Left ventricle myocardium superior (tissue), 1 donor: ENCODE measurements at regions not wholly inside any gene's neighbourhood (a gene's known extent, or its start where the extent isn't known, plus 50 kb on each side); places are given as distances from the start of the nearest gene placed in this dataset.
A peak's percentile ranks its signal among the peaks of the same experiment; 100 is the strongest.
"Not testable (repeated sequence)": the region's sequence is repeated elsewhere in the genome, so short reads cannot be mapped to it uniquely, and the experiment has no call there.

ENCODE experiments used
- ATAC-seq: fragments of 200-7000 bp; cut with Tn5 transposase; one replicate; pipeline ENCODE4 v1.9.1; 2020; ENCODE audit warnings: mild to moderate bottlenecking, moderate library complexity
- DNase-seq: peaks from one replicate; pipeline ENCODE4 v3.0.0-alpha.2; 2020
- intact Hi-C: fragments of 100-400 bp; cut with micrococcal nuclease; formaldehyde crosslinking; loops from one replicate; pipeline ENCODE4 v1.11.0; 2022
- donor health status: DM: no; HTN: yes; CAD: no; lungs with severe emphysema.

DNA sequence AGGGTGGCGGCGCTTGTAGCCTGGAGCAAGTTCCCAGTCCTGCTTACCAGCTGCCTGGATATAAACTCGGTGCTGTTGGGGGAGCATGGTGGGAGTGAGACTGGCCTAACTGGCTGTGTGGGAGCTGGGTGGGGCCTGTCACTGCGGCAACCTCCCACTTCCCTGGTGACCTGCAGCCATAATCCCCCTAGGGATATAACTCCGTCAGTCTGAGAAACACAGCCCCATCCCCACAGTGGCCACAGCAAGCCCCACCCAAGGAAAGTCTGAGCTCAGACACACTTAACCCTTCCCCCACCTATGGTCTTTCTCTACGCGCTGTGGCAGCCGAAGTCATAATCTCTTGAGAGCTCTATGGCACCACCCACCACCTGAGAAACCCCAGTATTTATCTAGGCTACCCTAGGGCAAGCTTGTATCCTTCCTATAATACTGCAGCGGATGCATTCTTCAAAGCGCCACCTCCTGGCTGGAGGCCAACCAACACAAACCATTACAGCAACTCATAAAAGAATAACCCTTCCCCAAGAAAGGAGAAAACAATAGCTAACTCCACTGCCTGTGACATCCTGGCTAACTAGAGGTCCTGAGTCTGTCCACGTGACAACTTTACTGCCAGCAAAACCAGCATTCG, 57.4 kb downstream of the ZNF648 start:
- peak; percentile 55 for DNase-seq
- peak; percentile 67 for ATAC-seq
- intact Hi-C loops = no loop called here

DNA sequence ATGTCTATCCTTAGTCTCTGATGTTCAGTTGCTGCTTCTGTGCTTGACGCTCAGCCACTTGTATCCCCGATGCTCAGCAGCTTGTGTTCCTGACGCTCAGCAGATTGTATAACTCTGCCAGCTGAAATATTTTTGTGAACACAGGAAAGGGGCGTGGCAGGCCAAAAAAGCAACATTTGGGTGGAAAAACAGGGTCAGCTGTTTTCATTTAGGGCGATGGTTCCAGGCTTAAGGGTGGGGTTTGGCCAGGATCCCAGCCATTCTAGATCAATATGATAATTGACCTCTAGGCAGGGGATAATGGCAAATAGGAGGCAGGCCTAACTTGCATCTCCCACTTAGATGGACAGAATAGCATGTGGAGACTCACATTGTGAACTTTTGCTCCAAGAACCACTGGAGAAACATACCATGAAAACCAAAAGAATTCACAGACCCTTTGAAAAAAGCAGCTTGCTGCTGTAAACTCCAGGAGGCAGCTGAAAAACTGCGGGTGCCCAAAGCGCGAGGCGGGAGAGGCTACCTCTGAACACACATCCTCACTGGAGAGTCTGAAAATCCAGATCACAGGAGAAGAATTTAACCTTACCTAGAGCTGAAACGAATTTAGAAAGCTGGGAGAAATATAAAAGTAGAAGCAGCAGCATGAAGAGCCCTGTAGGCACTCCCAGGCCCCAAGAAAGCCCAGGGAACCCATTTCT, 58.3 kb downstream of the ZNF648 start:
- ATAC-seq = peak; percentile 56
- DNase-seq = no peak
- intact Hi-C loops = no loop called here

DNA sequence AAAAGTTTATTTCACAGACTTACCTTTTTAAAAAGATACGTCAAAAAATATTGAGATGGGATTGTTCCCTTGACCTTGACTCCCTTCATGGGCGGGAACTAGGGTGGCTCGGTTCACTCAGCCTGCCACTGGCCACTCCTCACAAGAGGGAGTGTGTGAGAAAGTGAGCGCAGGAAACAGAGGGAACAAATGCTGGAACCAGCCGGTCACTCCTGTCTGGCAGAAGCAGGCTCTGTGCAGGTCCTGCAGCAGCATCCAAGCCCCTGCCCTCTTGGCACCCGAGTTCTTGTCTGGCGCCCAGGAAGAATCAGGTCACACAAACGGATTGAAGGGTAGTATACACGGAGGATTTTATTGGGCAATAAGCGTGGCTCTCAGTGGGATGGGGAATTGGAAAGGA, 58.9 kb downstream of the ZNF648 start:
- intact Hi-C loops = no loop called here
- ATAC-seq = peak; percentile 35
- no peak for DNase-seq

DNA sequence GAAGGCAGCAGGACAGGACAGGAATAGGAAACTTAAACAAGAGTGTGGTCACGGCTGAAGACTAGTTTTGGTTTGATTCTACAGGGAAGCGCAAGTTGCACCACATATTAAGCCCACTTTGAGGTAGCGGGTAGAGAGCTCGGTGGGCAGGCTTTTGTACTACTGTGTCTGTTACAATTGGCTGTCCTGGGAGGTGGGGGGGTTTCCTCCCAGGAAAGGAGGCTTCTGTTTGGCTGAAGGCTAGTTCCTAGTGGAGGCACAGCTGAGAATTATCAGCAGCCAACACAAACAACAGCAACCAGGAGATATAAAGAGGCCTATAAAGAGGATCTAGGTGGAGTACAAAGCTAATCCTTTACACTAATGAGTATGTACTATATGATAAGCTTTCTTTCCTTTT, 62.7 kb downstream of the ZNF648 start:
- no peak for ATAC-seq
- intact Hi-C loops = no loop called here
- no peak for DNase-seq

- ATAC-seq = no peak
- DNase-seq = no peak
- intact Hi-C loops = no loop called here
These were observed 69.4 kb downstream of the ZNF648 start for GRCh38 chr1:181992072-181992471.

DNA sequence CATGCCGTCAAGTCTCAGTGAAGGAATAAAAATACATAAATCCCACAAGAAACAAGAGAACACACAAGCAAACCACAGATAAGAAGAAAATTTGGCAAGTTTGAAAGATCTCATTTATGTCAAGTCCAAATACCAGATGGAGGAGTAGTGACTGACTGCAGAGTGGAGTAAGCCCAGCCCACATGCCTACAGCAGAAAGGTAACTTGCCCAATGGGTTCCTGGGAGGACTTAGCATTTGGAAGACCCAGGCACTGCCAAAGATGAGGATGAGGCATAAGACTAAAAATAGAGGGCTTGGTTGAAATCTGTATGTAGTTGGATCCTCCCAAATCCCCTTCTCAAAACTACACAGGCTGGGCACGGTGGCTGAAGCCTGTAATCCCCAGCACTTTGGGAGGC, 70.8 kb downstream of the ZNF648 start:
- no peak for ATAC-seq
- no peak for DNase-seq
- intact Hi-C loops = no loop called here

GRCh38 chr1:181989261-181989920, 72.1 kb downstream of the ZNF648 start:
- ATAC-seq = no peak
- intact Hi-C loops = no loop called here
- no peak for DNase-seq

DNA sequence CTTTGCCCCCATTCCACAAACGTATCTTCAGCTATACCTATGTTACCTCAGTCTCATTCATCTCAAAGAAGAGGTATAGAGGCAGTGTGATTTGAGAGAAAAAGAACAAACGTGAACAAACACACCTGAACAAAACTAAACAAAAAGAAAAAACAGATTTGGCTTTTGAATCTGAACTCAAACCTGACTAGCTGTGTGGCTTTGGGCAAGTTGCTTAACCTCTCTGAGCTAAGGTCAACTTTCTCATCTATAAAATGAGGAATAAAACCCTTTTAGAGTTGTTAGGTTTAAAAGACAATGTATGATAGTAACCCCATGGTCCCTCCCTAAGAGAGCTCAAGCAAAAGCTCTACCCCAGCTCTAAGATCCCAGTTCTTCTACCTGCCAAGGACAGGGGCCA, 73.5 kb downstream of the ZNF648 start:
- ATAC-seq = no peak
- intact Hi-C loops = no loop called here
- DNase-seq = no peak

DNA sequence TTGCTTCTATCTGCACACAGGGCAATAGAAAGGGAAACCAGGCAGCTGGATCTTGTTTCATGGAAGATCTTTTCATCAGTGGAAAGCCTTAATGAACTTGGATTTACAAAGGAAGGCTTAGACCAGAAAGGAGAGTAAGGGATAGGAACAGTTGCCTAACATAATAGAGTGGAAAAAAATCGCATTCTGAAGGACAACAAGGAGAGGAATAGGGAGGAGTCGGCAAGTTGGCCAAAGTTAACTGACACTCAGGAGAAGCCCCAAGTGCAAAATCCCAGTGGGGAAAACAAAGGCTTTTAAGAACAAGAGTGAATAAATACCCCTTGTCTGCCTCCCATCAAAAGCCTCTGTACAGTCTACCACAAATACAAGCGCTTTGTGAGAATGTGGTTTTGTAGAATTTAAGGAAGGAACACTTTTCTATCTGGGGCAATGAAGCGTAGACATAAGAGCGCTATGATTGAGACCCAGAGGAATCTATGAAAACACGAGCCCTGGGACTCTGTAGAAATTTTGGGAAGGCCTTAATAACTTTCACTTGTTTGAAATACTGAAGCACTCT, 74.1 kb downstream of the ZNF648 start:
- DNase-seq (no peak), ATAC-seq (no peak)
- intact Hi-C loops = no loop called here

DNA sequence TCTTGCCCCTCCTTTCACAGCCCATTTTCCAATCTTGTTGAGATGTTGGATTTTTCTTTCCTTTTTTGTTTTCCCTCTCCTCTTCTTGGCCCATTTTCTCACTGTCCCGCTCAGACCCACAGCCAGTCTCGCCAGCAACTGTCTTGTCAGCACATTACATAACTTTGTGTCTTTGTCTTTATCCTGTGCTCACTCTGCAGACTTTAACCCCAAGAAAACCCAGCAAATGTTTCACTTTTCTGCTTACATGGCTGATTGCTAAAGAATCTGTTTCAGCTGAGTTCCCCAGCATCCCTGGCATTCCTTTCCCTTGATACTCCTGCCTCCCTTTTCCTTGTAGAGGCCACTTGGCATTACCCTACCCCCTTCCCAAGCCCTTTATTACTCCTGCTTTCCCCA, 74.6 kb downstream of the ZNF648 start:
- DNase-seq = no peak

GRCh38 chr1:181985936-181986906, 75.3 kb downstream of the ZNF648 start:
- ATAC-seq (no peak), DNase-seq (no peak)
- intact Hi-C loops = no loop called here

More for the DNA sequence above, 74.6 kb downstream of the ZNF648 start:
- intact Hi-C loops = no loop called here
- no peak for ATAC-seq

- intact Hi-C loops = no loop called here
- no peak for DNase-seq
- no peak for ATAC-seq
These were observed 76.2 kb downstream of the ZNF648 start for GRCh38 chr1:181985281-181985680.

- no peak for DNase-seq
- ATAC-seq = no peak
- intact Hi-C loops = no loop called here
These were observed 77.5 kb downstream of the ZNF648 start for GRCh38 chr1:181984006-181984405.

DNA sequence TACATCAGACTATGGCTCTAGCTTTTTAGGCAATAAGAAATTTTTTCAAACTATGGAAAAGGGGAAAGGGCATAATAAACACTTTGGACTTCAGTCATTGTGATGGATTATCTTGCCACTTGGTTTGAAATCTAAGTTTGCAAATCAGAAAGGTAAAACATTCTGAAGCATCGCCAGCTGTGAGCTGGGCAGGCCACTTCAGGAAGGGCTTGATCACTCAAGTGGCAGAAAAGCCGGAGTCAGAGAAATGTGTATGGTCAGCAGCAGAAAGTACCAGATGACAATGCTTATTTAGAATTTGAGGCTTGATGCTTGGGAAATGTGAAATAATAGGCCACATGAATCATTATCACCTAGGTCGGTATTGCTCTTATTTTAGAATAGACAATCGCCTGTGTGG, 79.7 kb downstream of the ZNF648 start:
- DNase-seq = no peak
- intact Hi-C loops = no loop called here
- ATAC-seq = no peak

DNA sequence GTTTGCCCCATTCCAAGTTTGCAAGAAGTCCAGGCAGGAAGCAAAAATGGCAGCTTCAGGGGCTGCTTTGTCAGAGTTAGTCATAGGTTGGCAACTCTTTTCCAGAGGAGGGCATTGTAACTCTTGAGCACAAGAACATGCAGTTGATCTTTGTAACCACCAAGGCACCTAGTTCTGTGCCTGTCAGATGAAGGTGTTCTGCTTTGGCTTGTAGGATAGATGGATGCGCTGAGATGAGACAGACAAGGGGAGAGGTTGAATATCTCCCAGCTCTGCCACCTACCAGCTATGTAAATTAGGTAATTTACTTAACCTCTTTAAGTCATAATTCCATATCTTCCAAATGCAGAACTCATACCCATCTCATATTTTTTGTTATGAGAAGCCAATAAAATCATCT, 89.3 kb downstream of the ZNF648 start:
- ATAC-seq (no peak), DNase-seq (no peak)
- intact Hi-C loops = no loop called here

GRCh38 chr1:181971424-181971823, 90.1 kb downstream of the ZNF648 start:
- no peak for DNase-seq
- ATAC-seq = no peak
- intact Hi-C loops = no loop called here

DNA sequence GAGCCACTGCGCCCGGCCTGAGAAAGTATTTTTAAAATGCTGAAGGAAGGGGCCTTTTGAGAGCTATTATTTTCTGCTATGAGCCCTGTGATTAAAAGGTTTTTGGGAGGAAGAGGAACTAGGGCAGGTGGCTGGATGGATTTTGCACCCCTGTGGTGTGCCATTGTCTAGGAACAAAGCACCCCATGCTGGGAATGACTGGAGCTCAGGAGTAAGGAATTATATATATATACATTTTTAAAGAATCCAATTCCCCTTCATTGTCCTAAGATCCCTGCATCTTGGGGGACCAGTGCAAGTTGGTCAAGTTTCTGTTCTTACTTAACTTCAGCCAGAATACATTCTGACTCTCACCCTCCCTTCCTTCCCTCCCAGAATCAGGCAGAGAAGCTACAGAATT, 91.6 kb downstream of the ZNF648 start:
- intact Hi-C loops = no loop called here
- no peak for ATAC-seq
- no peak for DNase-seq

GRCh38 chr1:181954696-181955095, 106.8 kb downstream of the ZNF648 start:
- not testable (repeated sequence) for DNase-seq

GRCh38 chr1:181954178-181954577, 107.3 kb downstream of the ZNF648 start:
- DNase-seq, intact Hi-C loops, ATAC-seq: not testable (repeated sequence)

More at GRCh38 chr1:181954696-181955095, 106.8 kb downstream of the ZNF648 start:
- intact Hi-C loops, ATAC-seq: not testable (repeated sequence)
